OCI-LY7 (cell line): ENCODE measurements at regions not wholly inside any gene's neighbourhood (a gene's known extent, or its start where the extent isn't known, plus 50 kb on each side); places are given as distances from the start of the nearest gene placed in this dataset.
"Not testable (repeated sequence)": the region's sequence is repeated elsewhere in the genome, so short reads cannot be mapped to it uniquely, and the experiment has no call there.

Source experiments
- BruUV-seq: library from RNA; stranded (reverse); fragments of 400-500 nt; replicated peaks from 2 replicates; lab custom pipeline; 2021; lab: Mats Ljungman, UMichigan
- CTCF ChIA-PET: fragments of 300-600 bp; sonication (Branson Sonifier 250); formaldehyde crosslinking; loops from one replicate; lab custom pipeline; 2022; ENCODE audit warnings: antibody characterized with exemption; ENCODE audit not compliant: unreplicated experiment; lab: Charles Lee
- POLR2A ChIA-PET: fragments of 300-600 bp; sonication (Branson Sonifier 250); formaldehyde crosslinking; loops from one replicate; lab custom pipeline; 2022; ENCODE audit warnings: antibody characterized with exemption; lab: Charles Lee
- DNase-seq: peaks from one replicate; pipeline ENCODE4 v3.0.0-alpha.2; 2015; ENCODE audit warnings: low spot score
- H2AFZ ChIP-seq: fragments of 200-600 bp; sonication (generic), shearing (Covaris generic); 2 replicates; pipeline ENCODE4 v1.6.1; 2014; ENCODE audit warnings: mild to moderate bottlenecking, antibody characterized with exemption, low read length, moderate library complexity
- H3K27ac ChIP-seq: fragments of 200-600 bp; sonication (generic); 2 replicates; pipeline ENCODE4 v1.5.1; 2014; ENCODE audit warnings: mixed run types, low read depth, mild to moderate bottlenecking, moderate library complexity, low read length, inconsistent platforms; ENCODE audit not compliant: poor library complexity, severe bottlenecking
- H3K36me3 ChIP-seq: fragments of 200-600 bp; sonication (generic); 2 replicates; pipeline ENCODE4 v1.6.1; 2014; ENCODE audit warnings: mild to moderate bottlenecking, antibody characterized with exemption, low read length, moderate library complexity, mixed read lengths; ENCODE audit not compliant: insufficient read depth
- H3K4me1 ChIP-seq: fragments of 200-600 bp; sonication (generic); 2 replicates; pipeline ENCODE4 v1.5.1; 2014; ENCODE audit warnings: mild to moderate bottlenecking, low read length; ENCODE audit not compliant: insufficient read depth, poor library complexity, severe bottlenecking
- H3K4me2 ChIP-seq: fragments of 200-600 bp; sonication (generic); 2 replicates; pipeline ENCODE4 v1.6.1; 2014; ENCODE audit warnings: mild to moderate bottlenecking, low read length
- H3K4me3 ChIP-seq: fragments of 200-600 bp; sonication (generic); 2 replicates; pipeline ENCODE4 v1.5.1; 2014; ENCODE audit warnings: mild to moderate bottlenecking, low read depth, low read length; ENCODE audit not compliant: poor library complexity, severe bottlenecking
- H3K79me2 ChIP-seq: fragments of 200-600 bp; sonication (generic); 2 replicates; pipeline ENCODE4 v1.6.1; 2016; ENCODE audit warnings: low read depth, mild to moderate bottlenecking, low read length, moderate library complexity, mixed read lengths; ENCODE audit not compliant: insufficient read depth
- H3K9me2 ChIP-seq: fragments of 200-600 bp; sonication (generic); 2 replicates; pipeline ENCODE4 v1.6.1; 2016; ENCODE audit warnings: mild to moderate bottlenecking, low read length, mixed read lengths; ENCODE audit not compliant: insufficient read depth
- H3K9me3 ChIP-seq: fragments of 200-600 bp; sonication (generic); 2 replicates; pipeline ENCODE4 v1.6.1; 2014; ENCODE audit warnings: mild to moderate bottlenecking, mixed run types, low read length, mixed read lengths
- H4K20me1 ChIP-seq: fragments of 200-600 bp; sonication (generic); 2 replicates; pipeline ENCODE4 v1.6.1; 2014; ENCODE audit warnings: mild to moderate bottlenecking, antibody characterized with exemption, low read length, moderate library complexity, mixed read lengths; ENCODE audit not compliant: insufficient read depth
- EZH2phosphoT487 ChIP-seq: fragments of 200-600 bp; sonication (generic); IDR thresholded peaks from 2 replicates; pipeline ENCODE4 v1.6.1; 2018; ENCODE audit warnings: low read depth, borderline replicate concordance, mild to moderate bottlenecking, mixed run types, antibody characterized with exemption, low read length, moderate library complexity, mixed read lengths
- intact Hi-C: fragments of 100-400 bp; cut with micrococcal nuclease; formaldehyde crosslinking; loops from one replicate; pipeline ENCODE4 v1.10.0; 2022; ENCODE audit not compliant: unreplicated experiment
- TF ChIP-seq, protein P1 (sequence below): fragments of 200-600 bp; sonication (generic); conservative IDR thresholded peaks from 2 replicates; pipeline ENCODE4 v1.5.1; 2014; ENCODE audit warnings: mild to moderate bottlenecking, antibody characterized with exemption, low read length, moderate library complexity, mixed read lengths

DNA sequence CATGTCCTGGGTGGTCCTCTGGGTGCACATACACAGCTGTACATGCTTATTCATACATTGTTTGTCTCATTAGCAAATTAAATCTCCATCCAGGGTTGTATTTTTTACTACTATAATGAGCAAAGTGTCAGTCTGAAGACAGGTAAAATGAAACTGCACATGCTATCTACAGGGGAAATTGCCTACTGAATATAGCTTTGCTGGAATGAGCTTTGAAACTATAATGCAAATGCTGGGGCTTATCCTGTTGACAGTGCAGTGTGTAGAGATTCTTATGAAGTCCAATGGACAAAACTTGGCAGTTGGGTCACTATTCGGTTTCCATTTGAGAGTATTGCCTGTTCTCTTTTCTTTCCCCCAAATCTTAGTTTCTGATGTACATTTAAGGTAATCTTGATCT is 292.8 kb upstream of the LRP1B start:
- H4K20me1 ChIP-seq, result no peaks in the 10 kb centered on the region
- TF ChIP-seq EZH2phosphoT487, result no peak
- TF ChIP-seq, protein P1, sequence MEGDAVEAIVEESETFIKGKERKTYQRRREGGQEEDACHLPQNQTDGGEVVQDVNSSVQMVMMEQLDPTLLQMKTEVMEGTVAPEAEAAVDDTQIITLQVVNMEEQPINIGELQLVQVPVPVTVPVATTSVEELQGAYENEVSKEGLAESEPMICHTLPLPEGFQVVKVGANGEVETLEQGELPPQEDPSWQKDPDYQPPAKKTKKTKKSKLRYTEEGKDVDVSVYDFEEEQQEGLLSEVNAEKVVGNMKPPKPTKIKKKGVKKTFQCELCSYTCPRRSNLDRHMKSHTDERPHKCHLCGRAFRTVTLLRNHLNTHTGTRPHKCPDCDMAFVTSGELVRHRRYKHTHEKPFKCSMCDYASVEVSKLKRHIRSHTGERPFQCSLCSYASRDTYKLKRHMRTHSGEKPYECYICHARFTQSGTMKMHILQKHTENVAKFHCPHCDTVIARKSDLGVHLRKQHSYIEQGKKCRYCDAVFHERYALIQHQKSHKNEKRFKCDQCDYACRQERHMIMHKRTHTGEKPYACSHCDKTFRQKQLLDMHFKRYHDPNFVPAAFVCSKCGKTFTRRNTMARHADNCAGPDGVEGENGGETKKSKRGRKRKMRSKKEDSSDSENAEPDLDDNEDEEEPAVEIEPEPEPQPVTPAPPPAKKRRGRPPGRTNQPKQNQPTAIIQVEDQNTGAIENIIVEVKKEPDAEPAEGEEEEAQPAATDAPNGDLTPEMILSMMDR, result no peak
- H3K9me2 ChIP-seq, result no peaks in the 10 kb centered on the region
- ChIA-PET POLR2A (no interaction called here), CTCF (no interaction called here)
- no peak for DNase-seq
- H2AFZ ChIP-seq, result no peak overlapping the region
- H3K79me2 ChIP-seq, result no peaks in the 10 kb centered on the region
- no peaks in the 10 kb centered on the region for H3K36me3 ChIP-seq
- no peak overlapping the region for H3K27ac ChIP-seq
- intact Hi-C loops, result no loop called here
- H3K4me2 ChIP-seq, result no peak overlapping the region
- no peaks in the 10 kb centered on the region for H3K9me3 ChIP-seq
- BruUV-seq, result no TSS peak
- no peaks in the 10 kb centered on the region for H3K4me1 ChIP-seq
- H3K4me3 ChIP-seq, result no peak overlapping the region

GRCh38 chr2:142422769-142423168 is 292.0 kb upstream of the LRP1B start:
- no TSS peak for BruUV-seq
- Histone ChIP-seq H3K9me2 (no peaks in the 10 kb centered on the region), H3K4me2 (no peak overlapping the region), H3K79me2 (no peaks in the 10 kb centered on the region), H4K20me1 (no peaks in the 10 kb centered on the region), H2AFZ (no peak overlapping the region), H3K27ac (no peak overlapping the region), H3K4me3 (no peak overlapping the region), H3K9me3 (no peaks in the 10 kb centered on the region), H3K36me3 (no peaks in the 10 kb centered on the region), H3K4me1 (no peaks in the 10 kb centered on the region)
- ChIA-PET POLR2A (no interaction called here), CTCF (no interaction called here)
- TF ChIP-seq, protein P1, result no peak
- intact Hi-C loops, result no loop called here
- no peak for DNase-seq

- DNase-seq, result no peak
- ChIA-PET POLR2A (no interaction called here), CTCF (no interaction called here)
- no peak overlapping the region for H2AFZ ChIP-seq
- intact Hi-C loops, result no loop called here
- no peak overlapping the region for H3K4me3 ChIP-seq
- TF ChIP-seq, protein P1, result no peak
- TF ChIP-seq EZH2phosphoT487, result no peak
- no peak overlapping the region for H3K4me2 ChIP-seq
- no peaks in the 10 kb centered on the region for H3K4me1 ChIP-seq
- no peak overlapping the region for H3K27ac ChIP-seq
- no peaks in the 10 kb centered on the region for H3K9me2 ChIP-seq
- no TSS peak for BruUV-seq
- H4K20me1 ChIP-seq, result no peaks in the 10 kb centered on the region
- H3K79me2 ChIP-seq, result no peaks in the 10 kb centered on the region
- H3K9me3 ChIP-seq, result no peaks in the 10 kb centered on the region
- H3K36me3 ChIP-seq, result no peaks in the 10 kb centered on the region
Observed at GRCh38 chr2:142422041-142422440, 291.2 kb upstream of the LRP1B start.

- H3K9me2 ChIP-seq, H3K79me2 ChIP-seq, H4K20me1 ChIP-seq, H2AFZ ChIP-seq, intact Hi-C loops, DNase-seq, H3K4me2 ChIP-seq, H3K36me3 ChIP-seq, H3K9me3 ChIP-seq, BruUV-seq, H3K4me3 ChIP-seq, POLR2A ChIA-PET, CTCF ChIA-PET, H3K4me1 ChIP-seq, H3K27ac ChIP-seq: not testable (repeated sequence)
Observed at GRCh38 chr2:142418699-142419098, 287.9 kb upstream of the LRP1B start.
